Urinary bladder (tissue), 3 donors: ENCODE measurements at regions not wholly inside any gene's neighbourhood (a gene's known extent, or its start where the extent isn't known, plus 50 kb on each side); places are given as distances from the start of the nearest gene placed in this dataset.

Source experiments
- DNase-seq: peaks from one replicate; pipeline ENCODE4 v3.0.0-alpha.2; 2015; ENCODE audit errors: extremely low spot score
- H3K27ac ChIP-seq: one replicate; pipeline ENCODE4 v1.5.1; 2013; ENCODE audit warnings: low read depth, mild to moderate bottlenecking, moderate library complexity
- H3K36me3 ChIP-seq: one replicate; pipeline ENCODE4 v1.6.1; 2013; ENCODE audit warnings: mild to moderate bottlenecking, moderate library complexity; ENCODE audit not compliant: insufficient read depth
- H3K4me1 ChIP-seq: one replicate; pipeline ENCODE4 v1.6.1; 2013; ENCODE audit warnings: mild to moderate bottlenecking, moderate library complexity; ENCODE audit not compliant: insufficient read depth
- H3K4me3 ChIP-seq: one replicate; pipeline ENCODE4 v1.5.1; 2013; ENCODE audit warnings: low read depth, low read length
- WGBS: extraction: QIAGEN DNeasy Blood & Tissue Kit; methylation state at CpG from one replicate; pipeline ENCODE4 v1.1.7; 2013; 5-methylcytosine and 5-hydroxymethylcytosine counted together
- donor health status: healthy with polysubstance abuse.
- donor health status: healthy.

- H3K4me1 ChIP-seq = no peaks in the 10 kb centered on the region
- no peak overlapping the region for H3K4me3 ChIP-seq
- no peak for DNase-seq
- no peak overlapping the region for H3K27ac ChIP-seq
- no peaks in the 10 kb centered on the region for H3K36me3 ChIP-seq
- 95% methylated on average over 1 of the region's 1 CpG for WGBS
These were observed 50.5 kb upstream of the HSPA12A start for GRCh38 chr10:116792817-116793216.

- no peak overlapping the region for H3K27ac ChIP-seq
- no peaks in the 10 kb centered on the region for H3K4me1 ChIP-seq
- 64% methylated on average over 5 of the region's 5 CpGs for WGBS
- H3K36me3 ChIP-seq = no peaks in the 10 kb centered on the region
- no peak for DNase-seq
- no peak overlapping the region for H3K4me3 ChIP-seq
These were observed 52.8 kb upstream of the ENO4 start for GRCh38 chr10:116796469-116796868.

- Histone ChIP-seq H3K36me3 (no peaks in the 10 kb centered on the region), H3K27ac (no peak overlapping the region), H3K4me3 (no peak overlapping the region), H3K4me1 (no peaks in the 10 kb centered on the region)
- WGBS = 27% methylated on average over 9 of the region's 9 CpGs
- peak; percentile 26 for DNase-seq
These were observed 52.3 kb upstream of the ENO4 start for GRCh38 chr10:116796910-116797513.

- DNase-seq = no peak
- no peak overlapping the region for H3K27ac ChIP-seq
- no peaks in the 10 kb centered on the region for H3K4me1 ChIP-seq
- H3K4me3 ChIP-seq = no peak overlapping the region
- 77% methylated on average over 6 of the region's 6 CpGs for WGBS
- H3K36me3 ChIP-seq = no peaks in the 10 kb centered on the region
These were observed 50.4 kb upstream of the ENO4 start for GRCh38 chr10:116798859-116799258.
